GM23248 (cell line): ENCODE measurements at regions not wholly inside any gene's neighbourhood (a gene's known extent, or its start where the extent isn't known, plus 50 kb on each side); places are given as distances from the start of the nearest gene placed in this dataset.

Experiments used
- DNase-seq: peaks from one replicate; pipeline ENCODE4 v3.0.0-alpha.2; 2015
- H2AFZ ChIP-seq: fragments of 200-600 bp; sonication (generic); 2 replicates; pipeline ENCODE4 v1.6.1; 2016; ENCODE audit warnings: antibody characterized with exemption
- H3F3A ChIP-seq: fragments of 200-600 bp; sonication (generic); 2 replicates; pipeline ENCODE4 v1.6.1; 2016; ENCODE audit warnings: mild to moderate bottlenecking, antibody characterized with exemption, mixed run types; ENCODE audit not compliant: insufficient read depth
- H3K27ac ChIP-seq: fragments of 200-600 bp; sonication (generic); 2 replicates; pipeline ENCODE4 v1.5.1; 2016; ENCODE audit warnings: mild to moderate bottlenecking
- H3K27me3 ChIP-seq: fragments of 200-600 bp; sonication (generic); replicated peaks from 2 replicates; pipeline ENCODE4 v1.6.1; 2016; ENCODE audit warnings: mild to moderate bottlenecking; ENCODE audit not compliant: insufficient read depth
- H3K36me3 ChIP-seq: fragments of 200-600 bp; sonication (generic); 2 replicates; pipeline ENCODE4 v1.6.1; 2016; ENCODE audit warnings: low read depth, mild to moderate bottlenecking
- H3K4me1 ChIP-seq: fragments of 200-600 bp; sonication (generic); 2 replicates; pipeline ENCODE4 v1.6.1; 2016; ENCODE audit warnings: mild to moderate bottlenecking; ENCODE audit not compliant: insufficient read depth
- H3K4me2 ChIP-seq: fragments of 200-600 bp; sonication (generic); one replicate; pipeline ENCODE4 v1.6.1; 2016; ENCODE audit warnings: mild to moderate bottlenecking; ENCODE audit not compliant: unreplicated experiment
- H3K4me3 ChIP-seq: fragments of 200-600 bp; sonication (generic); 2 replicates; pipeline ENCODE4 v1.5.1; 2016; ENCODE audit warnings: mild to moderate bottlenecking
- H3K79me2 ChIP-seq: fragments of 200-600 bp; sonication (generic); 2 replicates; pipeline ENCODE4 v1.6.1; 2016; ENCODE audit warnings: mild to moderate bottlenecking; ENCODE audit not compliant: insufficient read depth
- H3K9ac ChIP-seq: fragments of 200-600 bp; sonication (generic); 2 replicates; pipeline ENCODE4 v1.6.1; 2016; ENCODE audit warnings: mild to moderate bottlenecking
- H3K9me2 ChIP-seq: fragments of 200-600 bp; sonication (generic); 2 replicates; pipeline ENCODE4 v1.6.1; 2016; ENCODE audit warnings: mixed run types, mild to moderate bottlenecking, moderate library complexity; ENCODE audit not compliant: insufficient read depth
- H3K9me3 ChIP-seq: fragments of 200-600 bp; sonication (generic); one replicate; pipeline ENCODE4 v1.6.1; 2017; ENCODE audit warnings: low read depth
- H4K20me1 ChIP-seq: fragments of 200-600 bp; sonication (generic); 2 replicates; pipeline ENCODE4 v1.6.0; 2016; ENCODE audit not compliant: insufficient read depth
- EZH2 ChIP-seq: fragments of 200-600 bp; sonication (generic); IDR thresholded peaks from 2 replicates; pipeline ENCODE4 v1.6.1; 2018; ENCODE audit warnings: antibody characterized with exemption, mild to moderate bottlenecking; ENCODE audit not compliant: insufficient read depth, poor library complexity, severe bottlenecking
- EZH2phosphoT487 ChIP-seq: fragments of 200-600 bp; sonication (generic); IDR thresholded peaks from 2 replicates; pipeline ENCODE4 v1.6.1; 2018; ENCODE audit warnings: antibody characterized with exemption, moderate library complexity, mild to moderate bottlenecking, low read depth; ENCODE audit not compliant: insufficient read depth
- WGBS, 2 experiments: methylation state at CpG; one replicate each; pipeline ENCODE4 v1.1.6; 2015 to 2017; ENCODE audit warnings: low lambda C conversion rate in 2 of 2, low coverage in 1 of 2; ENCODE audit errors: missing lambda C conversion rate in 2 of 2; 5-methylcytosine and 5-hydroxymethylcytosine counted together
- in situ Hi-C: fragments of 300-500 bp; cut with MboI; formaldehyde crosslinking; loops from 2 replicates; pipeline ENCODE4 v1.15.0; 2020

- no peaks in the 10 kb centered on the region for H3K4me1 ChIP-seq
- no peaks in the 10 kb centered on the region for H3F3A ChIP-seq
- H3K9me2 ChIP-seq: no peaks in the 10 kb centered on the region
Observed at GRCh38 chr13:89255844-89256406, 1584.8 kb downstream of the SLITRK5 start.

GRCh38 chr13:89267734-89268133 lies 1596.6 kb downstream of the SLITRK5 start:
- no peak overlapping the region for H3K27ac ChIP-seq
- H3K79me2 ChIP-seq: no peaks in the 10 kb centered on the region
- in situ Hi-C loops: no loop called here
- H3K4me1 ChIP-seq: no peaks in the 10 kb centered on the region
- no peak for TF ChIP-seq EZH2phosphoT487
- no peak for TF ChIP-seq EZH2
- H3K4me2 ChIP-seq: no peak overlapping the region
- no peak overlapping the region for H2AFZ ChIP-seq
- H3F3A ChIP-seq: no peaks in the 10 kb centered on the region
- DNase-seq: no peak
- no peaks in the 10 kb centered on the region for H3K27me3 ChIP-seq
- WGBS, 2 experiments: 11 to 22% methylated on average over 3 of the region's 3 CpGs
- no peaks in the 10 kb centered on the region for H3K9me3 ChIP-seq
- no peak overlapping the region for H3K9ac ChIP-seq
- no peak overlapping the region for H3K4me3 ChIP-seq
- no peaks in the 10 kb centered on the region for H3K9me2 ChIP-seq
- H3K36me3 ChIP-seq: no peaks in the 10 kb centered on the region
- H4K20me1 ChIP-seq: no peaks in the 10 kb centered on the region

More at GRCh38 chr13:89255844-89256406, 1584.8 kb downstream of the SLITRK5 start:
- H2AFZ ChIP-seq: no peak overlapping the region
- in situ Hi-C loops: no loop called here
- no peaks in the 10 kb centered on the region for H4K20me1 ChIP-seq
- H3K79me2 ChIP-seq: no peaks in the 10 kb centered on the region
- H3K4me2 ChIP-seq: no peak overlapping the region
- H3K4me3 ChIP-seq: no peak overlapping the region
- no peak for DNase-seq
- TF ChIP-seq EZH2 (no peak), EZH2phosphoT487 (no peak)
- no peaks in the 10 kb centered on the region for H3K9me3 ChIP-seq
- no peak overlapping the region for H3K9ac ChIP-seq
- no peaks in the 10 kb centered on the region for H3K27me3 ChIP-seq
- no peak overlapping the region for H3K27ac ChIP-seq
- no peaks in the 10 kb centered on the region for H3K36me3 ChIP-seq
- 5 to 11% methylated on average over 3 of the region's 3 CpGs for WGBS, 2 experiments

- Histone ChIP-seq H3K4me2 (no peak overlapping the region), H3K4me1 (no peaks in the 10 kb centered on the region), H3K9me2 (no peaks in the 10 kb centered on the region), H3K27ac (no peak overlapping the region), H2AFZ (no peak overlapping the region), H3K36me3 (no peaks in the 10 kb centered on the region), H3K27me3 (no peaks in the 10 kb centered on the region), H3K9ac (no peak overlapping the region), H3K4me3 (no peak overlapping the region), H3K79me2 (no peaks in the 10 kb centered on the region), H3F3A (no peaks in the 10 kb centered on the region), H3K9me3 (no peaks in the 10 kb centered on the region), H4K20me1 (no peaks in the 10 kb centered on the region)
- in situ Hi-C loops: no loop called here
- TF ChIP-seq EZH2 (no peak), EZH2phosphoT487 (no peak)
- WGBS, 2 experiments: 1 to 7% methylated on average over 2 of the region's 2 CpGs
- DNase-seq: no peak
Observed at GRCh38 chr13:89269737-89270136, 1598.6 kb downstream of the SLITRK5 start.

GRCh38 chr13:89270736-89271135 lies 1599.6 kb downstream of the SLITRK5 start:
- in situ Hi-C loops: no loop called here

GRCh38 chr13:89279374-89279773 lies 1608.2 kb downstream of the SLITRK5 start:
- Histone ChIP-seq H3K27me3 (no peaks in the 10 kb centered on the region), H3K79me2 (no peaks in the 10 kb centered on the region), H3K27ac (no peak overlapping the region), H3K9ac (no peak overlapping the region), H4K20me1 (no peaks in the 10 kb centered on the region), H3K9me2 (no peaks in the 10 kb centered on the region), H3K4me3 (no peak overlapping the region), H3K9me3 (no peaks in the 10 kb centered on the region), H3K4me1 (no peaks in the 10 kb centered on the region), H2AFZ (no peak overlapping the region), H3K36me3 (no peaks in the 10 kb centered on the region), H3K4me2 (no peak overlapping the region), H3F3A (no peaks in the 10 kb centered on the region)
- in situ Hi-C loops: no loop called here
- no peak for TF ChIP-seq EZH2phosphoT487
- no peak for TF ChIP-seq EZH2
- WGBS, 2 experiments: 27 to 29% methylated on average over 5 of the region's 5 CpGs
- DNase-seq: no peak

More at GRCh38 chr13:89270736-89271135, 1599.6 kb downstream of the SLITRK5 start:
- Histone ChIP-seq H3K79me2 (no peaks in the 10 kb centered on the region), H4K20me1 (no peaks in the 10 kb centered on the region), H3K4me3 (no peak overlapping the region), H3F3A (no peaks in the 10 kb centered on the region), H2AFZ (no peak overlapping the region), H3K4me1 (no peaks in the 10 kb centered on the region), H3K9ac (no peak overlapping the region), H3K27me3 (no peaks in the 10 kb centered on the region), H3K9me2 (no peaks in the 10 kb centered on the region), H3K36me3 (no peaks in the 10 kb centered on the region), H3K9me3 (no peaks in the 10 kb centered on the region), H3K4me2 (no peak overlapping the region), H3K27ac (no peak overlapping the region)
- no peak for TF ChIP-seq EZH2
- no peak for TF ChIP-seq EZH2phosphoT487
- no peak for DNase-seq
- WGBS, 2 experiments: 9 to 15% methylated on average over 3 of the region's 3 CpGs
